Thyroid gland (tissue), 4 donors: ENCODE measurements at regions not wholly inside any gene's neighbourhood (a gene's known extent, or its start where the extent isn't known, plus 50 kb on each side); places are given as distances from the start of the nearest gene placed in this dataset.

Source experiments
- POLR2A ChIP-seq, 2 donors: fragments of 450-650 bp; IDR thresholded peaks; one replicate each; pipeline ENCODE4 v1.6.1; 2017; ENCODE audit warnings: antibody characterized with exemption in 2 of 2, mild to moderate bottlenecking in 2 of 2, moderate library complexity in 1 of 2
- TF ChIP-seq, protein P1 (sequence below), 6 experiments: fragments of 200-600 bp in 3 of 6; fragments of 450-650 bp in 3 of 6; sonication (generic) in 3 of 6; IDR thresholded peaks; one replicate each; pipeline ENCODE4 v1.5.1; 2016 to 2019; ENCODE audit warnings: antibody characterized with exemption in 6 of 6, mild to moderate bottlenecking in 2 of 6, inconsistent platforms in 1 of 6, moderate library complexity in 1 of 6

DNA sequence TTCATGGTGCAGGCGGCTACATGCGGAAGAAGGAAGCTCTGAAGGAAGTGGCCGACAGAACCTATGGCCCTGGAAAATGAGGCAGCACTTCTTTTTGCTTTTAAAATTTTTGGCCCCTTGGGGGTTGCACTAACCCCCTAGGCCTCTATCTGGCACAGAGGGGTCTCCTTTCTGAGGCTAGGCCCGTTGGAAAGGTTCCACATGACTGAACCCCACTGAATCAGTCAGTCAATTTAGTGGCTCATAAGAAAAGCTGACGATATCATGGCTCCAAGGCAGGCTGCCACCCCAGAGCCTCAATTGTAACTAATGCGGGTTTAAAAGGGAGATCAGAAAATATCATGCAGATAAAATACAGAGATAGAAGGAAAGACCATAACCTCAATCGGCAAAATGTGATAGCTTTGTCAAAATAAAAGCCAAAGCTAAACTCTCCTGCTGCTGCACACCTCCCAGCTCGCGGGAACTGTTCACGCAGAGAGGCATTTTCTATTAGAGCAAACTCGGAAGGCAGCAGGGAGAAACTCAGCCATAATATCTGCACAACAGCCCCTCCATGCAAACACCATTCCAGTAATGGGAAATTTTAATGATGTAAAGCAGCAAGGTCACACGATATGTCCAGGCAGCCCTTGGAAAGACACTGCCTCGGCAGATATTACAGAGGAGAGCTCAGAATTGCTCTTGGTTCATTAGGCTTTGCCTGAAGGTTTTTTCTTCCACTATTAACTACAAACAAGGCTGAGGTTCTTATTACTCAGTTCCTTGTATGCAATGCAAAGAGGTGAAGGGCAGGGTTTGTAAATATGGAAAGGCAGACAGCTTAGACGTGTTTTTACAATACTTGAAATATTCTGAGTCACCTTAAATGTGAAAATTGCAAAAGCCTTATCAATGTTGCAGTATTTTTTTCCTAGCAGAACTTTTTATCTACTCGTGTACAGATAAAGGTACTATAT, 200.4 kb upstream of the PMFBP1 start:
- TF ChIP-seq, protein P1, sequence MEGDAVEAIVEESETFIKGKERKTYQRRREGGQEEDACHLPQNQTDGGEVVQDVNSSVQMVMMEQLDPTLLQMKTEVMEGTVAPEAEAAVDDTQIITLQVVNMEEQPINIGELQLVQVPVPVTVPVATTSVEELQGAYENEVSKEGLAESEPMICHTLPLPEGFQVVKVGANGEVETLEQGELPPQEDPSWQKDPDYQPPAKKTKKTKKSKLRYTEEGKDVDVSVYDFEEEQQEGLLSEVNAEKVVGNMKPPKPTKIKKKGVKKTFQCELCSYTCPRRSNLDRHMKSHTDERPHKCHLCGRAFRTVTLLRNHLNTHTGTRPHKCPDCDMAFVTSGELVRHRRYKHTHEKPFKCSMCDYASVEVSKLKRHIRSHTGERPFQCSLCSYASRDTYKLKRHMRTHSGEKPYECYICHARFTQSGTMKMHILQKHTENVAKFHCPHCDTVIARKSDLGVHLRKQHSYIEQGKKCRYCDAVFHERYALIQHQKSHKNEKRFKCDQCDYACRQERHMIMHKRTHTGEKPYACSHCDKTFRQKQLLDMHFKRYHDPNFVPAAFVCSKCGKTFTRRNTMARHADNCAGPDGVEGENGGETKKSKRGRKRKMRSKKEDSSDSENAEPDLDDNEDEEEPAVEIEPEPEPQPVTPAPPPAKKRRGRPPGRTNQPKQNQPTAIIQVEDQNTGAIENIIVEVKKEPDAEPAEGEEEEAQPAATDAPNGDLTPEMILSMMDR (IDR thresholded peaks at IDR 0.05): no peak
- TF ChIP-seq POLR2A (IDR thresholded peaks at IDR 0.05): no peak
